ENCODE measurements at regions not wholly inside any gene's neighbourhood (a gene's known extent, or its start where the extent isn't known, plus 50 kb on each side); places are given as distances from the start of the nearest gene placed in this dataset.
"Not testable (repeated sequence)": the region's sequence is repeated elsewhere in the genome, so short reads cannot be mapped to it uniquely, and the experiment has no call there.

DNA sequence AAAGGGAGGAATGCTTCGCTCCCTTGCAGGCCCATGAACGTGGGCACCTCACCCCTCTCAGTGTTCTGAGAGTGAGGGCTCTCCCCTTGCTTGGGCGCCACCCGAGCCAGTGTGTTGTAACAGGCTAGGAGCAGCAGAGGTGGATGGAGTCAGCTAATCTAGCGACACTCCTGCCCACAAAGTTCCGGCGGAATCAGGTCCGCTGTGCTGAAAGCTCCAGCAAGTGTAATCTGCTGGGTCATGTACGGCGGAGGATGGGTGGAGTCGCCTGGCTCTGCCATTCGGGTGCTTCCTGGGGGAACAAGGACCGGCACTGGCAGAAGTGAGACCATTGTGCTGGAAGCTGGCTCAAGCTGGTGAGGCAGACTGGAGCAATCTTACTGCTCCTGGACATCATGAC lies 1310.1 kb downstream of the EPHA7 start:
- Histone ChIP-seq H3K27me3 (no peaks in the 10 kb centered on the region), H3K9me3 (no peaks in the 10 kb centered on the region), H3K4me1 (no peaks in the 10 kb centered on the region), H3K36me3 (no peaks in the 10 kb centered on the region), H3K27ac (no peak overlapping the region), H3K4me3 (no peak overlapping the region)
- no peak for DNase-seq (ENCODE audit: extremely low spot score in 2 of 2)
- intact Hi-C loops (cut with DNase I) = loop anchor here (10.0 kb wide), 1 partner anchor 1724 kb away; no protein-coding TSS in a partner anchor
- no peak for TF ChIP-seq POLR2A (IDR thresholded peaks at IDR 0.05)
- no peak for TF ChIP-seq POLR2AphosphoS5 (IDR thresholded peaks at IDR 0.05; ENCODE audit: insufficient read depth in 1 of 2, low read depth in 1 of 2)
- TF ChIP-seq, protein P1, sequence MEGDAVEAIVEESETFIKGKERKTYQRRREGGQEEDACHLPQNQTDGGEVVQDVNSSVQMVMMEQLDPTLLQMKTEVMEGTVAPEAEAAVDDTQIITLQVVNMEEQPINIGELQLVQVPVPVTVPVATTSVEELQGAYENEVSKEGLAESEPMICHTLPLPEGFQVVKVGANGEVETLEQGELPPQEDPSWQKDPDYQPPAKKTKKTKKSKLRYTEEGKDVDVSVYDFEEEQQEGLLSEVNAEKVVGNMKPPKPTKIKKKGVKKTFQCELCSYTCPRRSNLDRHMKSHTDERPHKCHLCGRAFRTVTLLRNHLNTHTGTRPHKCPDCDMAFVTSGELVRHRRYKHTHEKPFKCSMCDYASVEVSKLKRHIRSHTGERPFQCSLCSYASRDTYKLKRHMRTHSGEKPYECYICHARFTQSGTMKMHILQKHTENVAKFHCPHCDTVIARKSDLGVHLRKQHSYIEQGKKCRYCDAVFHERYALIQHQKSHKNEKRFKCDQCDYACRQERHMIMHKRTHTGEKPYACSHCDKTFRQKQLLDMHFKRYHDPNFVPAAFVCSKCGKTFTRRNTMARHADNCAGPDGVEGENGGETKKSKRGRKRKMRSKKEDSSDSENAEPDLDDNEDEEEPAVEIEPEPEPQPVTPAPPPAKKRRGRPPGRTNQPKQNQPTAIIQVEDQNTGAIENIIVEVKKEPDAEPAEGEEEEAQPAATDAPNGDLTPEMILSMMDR (IDR thresholded peaks at IDR 0.05) = no peak

DNA sequence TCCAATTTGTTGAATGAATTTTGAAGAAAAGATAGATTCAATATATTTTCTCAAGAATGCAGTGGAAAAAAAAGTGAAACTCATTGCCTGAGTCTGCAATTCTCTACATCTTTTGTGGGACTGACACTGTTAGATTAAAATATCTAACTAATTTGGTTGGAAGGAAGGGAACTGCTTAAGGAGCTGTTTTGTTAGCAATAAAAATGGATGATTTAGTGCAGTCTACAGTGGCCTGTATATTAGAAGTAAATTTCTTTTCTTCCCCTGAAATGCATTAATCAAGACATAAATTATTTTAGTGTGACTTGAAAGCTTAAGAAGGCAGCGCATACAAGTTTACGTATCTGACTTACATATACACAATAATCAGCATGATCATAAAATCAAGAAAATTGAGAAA lies 1332.6 kb downstream of the EPHA7 start:
- Histone ChIP-seq H3K9me3 (no peaks in the 10 kb centered on the region), H3K27ac (no peak overlapping the region), H3K4me3 (no peak overlapping the region), H3K36me3 (no peaks in the 10 kb centered on the region), H3K4me1 (no peaks in the 10 kb centered on the region), H3K27me3 (no peaks in the 10 kb centered on the region)
- intact Hi-C loops (cut with DNase I) = no loop called here
- no peak for DNase-seq (ENCODE audit: extremely low spot score in 2 of 2)
- TF ChIP-seq, protein P1 (IDR thresholded peaks at IDR 0.05) = no peak
- TF ChIP-seq POLR2A (IDR thresholded peaks at IDR 0.05) (no peak), POLR2AphosphoS5 (IDR thresholded peaks at IDR 0.05; ENCODE audit: insufficient read depth in 1 of 2, low read depth in 1 of 2) (no peak)

DNA sequence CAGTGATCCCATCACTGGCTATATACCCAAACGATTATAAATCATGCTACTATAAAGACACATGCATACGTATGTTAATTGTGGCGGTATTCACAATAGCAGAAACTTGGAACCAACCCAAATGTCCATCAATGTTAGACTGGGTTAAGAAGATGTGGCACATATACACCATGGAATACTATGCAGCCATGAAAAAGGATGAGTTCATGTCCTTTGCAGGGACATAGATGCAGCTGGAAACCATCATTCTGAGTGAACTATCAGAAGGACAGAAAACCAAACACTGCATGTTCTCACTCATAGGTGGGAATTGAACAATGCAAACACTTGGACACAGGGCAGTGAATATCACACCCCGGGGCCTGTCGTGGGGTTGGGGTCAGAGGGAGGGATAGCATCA lies 1335.4 kb downstream of the EPHA7 start:
- H3K4me1 ChIP-seq; H3K27me3 ChIP-seq; H3K4me3 ChIP-seq; H3K9me3 ChIP-seq; DNase-seq (ENCODE audit: extremely low spot score in 2 of 2); H3K36me3 ChIP-seq; H3K27ac ChIP-seq; intact Hi-C loops (cut with DNase I): not testable (repeated sequence)

DNA sequence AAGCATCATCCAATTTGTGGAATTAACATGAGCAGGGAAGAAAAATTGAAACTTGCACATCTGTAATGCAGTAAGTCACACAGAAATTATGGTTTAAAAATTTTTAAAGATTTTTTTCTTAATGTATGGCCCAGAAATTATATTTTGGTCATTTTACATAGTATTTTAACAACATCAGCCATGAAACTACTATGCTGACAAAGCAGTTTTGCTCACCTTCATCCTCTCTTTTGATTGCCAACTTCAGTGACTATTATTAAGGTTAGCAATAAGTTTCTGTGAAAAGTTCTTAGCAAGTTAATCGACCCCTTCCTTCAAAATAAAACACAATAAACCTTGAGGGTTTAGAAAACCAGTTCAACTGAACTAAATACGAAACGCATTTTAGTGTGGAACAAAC lies 1347.0 kb downstream of the EPHA7 start:
- H3K4me3 ChIP-seq = no peak overlapping the region
- H3K36me3 ChIP-seq = no peaks in the 10 kb centered on the region
- TF ChIP-seq POLR2AphosphoS5 (IDR thresholded peaks at IDR 0.05; ENCODE audit: insufficient read depth in 1 of 2, low read depth in 1 of 2) (no peak), POLR2A (IDR thresholded peaks at IDR 0.05) (no peak)
- TF ChIP-seq, protein P1 (IDR thresholded peaks at IDR 0.05) = no peak
- no peaks in the 10 kb centered on the region for H3K4me1 ChIP-seq
- H3K9me3 ChIP-seq = no peaks in the 10 kb centered on the region
- DNase-seq (ENCODE audit: extremely low spot score in 2 of 2) = no peak
- no peak overlapping the region for H3K27ac ChIP-seq
- intact Hi-C loops (cut with DNase I) = no loop called here
- H3K27me3 ChIP-seq = no peaks in the 10 kb centered on the region

DNA sequence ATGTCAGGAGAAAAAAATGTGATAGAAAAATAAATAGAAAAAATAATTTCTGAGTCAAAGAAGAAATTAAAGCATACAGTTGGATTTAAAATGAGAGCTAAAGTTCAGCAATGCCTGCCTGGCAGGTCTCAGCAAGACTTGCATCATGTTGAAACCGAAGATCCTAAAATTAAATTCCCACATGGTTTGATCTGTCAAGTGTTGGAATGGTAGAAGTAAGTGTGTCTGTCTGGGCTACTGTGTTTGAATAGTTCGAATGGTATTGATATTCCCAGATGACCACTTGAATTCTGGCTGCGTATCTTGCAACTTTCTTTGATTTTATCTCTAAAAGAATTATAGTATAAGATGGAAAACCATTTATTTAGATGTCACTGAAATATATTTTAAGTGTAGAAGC lies 1349.6 kb downstream of the EPHA7 start:
- Histone ChIP-seq H3K9me3 (no peaks in the 10 kb centered on the region), H3K27ac (no peak overlapping the region), H3K4me1 (no peaks in the 10 kb centered on the region), H3K36me3 (no peaks in the 10 kb centered on the region), H3K27me3 (no peaks in the 10 kb centered on the region), H3K4me3 (no peak overlapping the region)
- TF ChIP-seq POLR2A (IDR thresholded peaks at IDR 0.05) (no peak), POLR2AphosphoS5 (IDR thresholded peaks at IDR 0.05; ENCODE audit: insufficient read depth in 1 of 2, low read depth in 1 of 2) (no peak)
- TF ChIP-seq, protein P1 (IDR thresholded peaks at IDR 0.05) = no peak
- intact Hi-C loops (cut with DNase I) = no loop called here
- DNase-seq (ENCODE audit: extremely low spot score in 2 of 2) = no peak

DNA sequence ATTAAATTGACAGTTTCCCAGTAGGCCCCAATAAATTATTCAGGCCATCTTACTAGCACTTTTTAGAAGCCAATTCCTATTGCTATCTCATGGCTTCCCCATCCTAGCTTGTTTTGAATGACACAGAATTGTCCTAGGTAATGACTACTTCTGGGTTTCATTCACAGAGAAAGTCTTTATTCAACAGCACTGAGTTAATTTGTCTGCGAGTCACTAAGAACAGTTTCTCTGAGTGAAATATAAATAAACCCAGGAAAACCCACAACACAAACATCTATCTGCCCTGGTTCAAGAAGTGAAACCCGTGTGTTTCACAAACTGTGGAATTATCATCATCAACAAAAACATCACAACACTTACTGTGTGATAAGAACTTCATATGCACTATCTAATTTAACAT lies 1366.8 kb downstream of the EPHA7 start:
- intact Hi-C loops (cut with DNase I) = no loop called here
- Histone ChIP-seq H3K27me3 (no peaks in the 10 kb centered on the region), H3K27ac (no peak overlapping the region), H3K4me1 (no peaks in the 10 kb centered on the region), H3K4me3 (no peak overlapping the region), H3K9me3 (no peaks in the 10 kb centered on the region), H3K36me3 (no peaks in the 10 kb centered on the region)
- no peak for TF ChIP-seq POLR2A (IDR thresholded peaks at IDR 0.05)
- TF ChIP-seq, protein P1 (IDR thresholded peaks at IDR 0.05) = no peak
- TF ChIP-seq POLR2AphosphoS5 (IDR thresholded peaks at IDR 0.05; ENCODE audit: insufficient read depth in 1 of 2, low read depth in 1 of 2) = no peak
- DNase-seq (ENCODE audit: extremely low spot score in 2 of 2) = no peak
